DMS79 treated with DMSO at 0.1 percent for 48 hours (cell line): ENCODE measurements at regions not wholly inside any gene's neighbourhood (a gene's known extent, or its start where the extent isn't known, plus 50 kb on each side); places are given as distances from the start of the nearest gene placed in this dataset.

Experiments used
- DNase-seq: peaks from one replicate; lab custom pipeline; 2025; lab: John Stamatoyannopoulos, UW

- no peak for DNase-seq
These were observed 327.7 kb downstream of the CDC5L start for GRCh38 chr6:44715188-44715587.

GRCh38 chr6:44715925-44716324 lies 328.4 kb downstream of the CDC5L start:
- no peak for DNase-seq

GRCh38 chr6:44717431-44717830 lies 329.9 kb downstream of the CDC5L start:
- DNase-seq, result no peak

GRCh38 chr6:44721954-44722578 lies 334.6 kb downstream of the CDC5L start:
- DNase-seq, result no peak

GRCh38 chr6:44722736-44723135 lies 335.2 kb downstream of the CDC5L start:
- no peak for DNase-seq

GRCh38 chr6:44723439-44724197 lies 336.1 kb downstream of the CDC5L start:
- no peak for DNase-seq

GRCh38 chr6:44725070-44725469 lies 337.6 kb downstream of the CDC5L start:
- no peak for DNase-seq

- no peak for DNase-seq
These were observed 340.4 kb downstream of the CDC5L start for GRCh38 chr6:44727651-44728630.

GRCh38 chr6:44730771-44731391 lies 343.4 kb downstream of the CDC5L start:
- DNase-seq, result no peak

GRCh38 chr6:44731485-44732095 lies 344.1 kb downstream of the CDC5L start:
- DNase-seq, result no peak

GRCh38 chr6:44732243-44732642 lies 344.7 kb downstream of the CDC5L start:
- DNase-seq, result no peak

- peak; percentile 80 for DNase-seq
These were observed 345.6 kb downstream of the CDC5L start for GRCh38 chr6:44733126-44733525.

- DNase-seq, result peak; percentile 34
These were observed 346.4 kb downstream of the CDC5L start for GRCh38 chr6:44733868-44734267.

- no peak for DNase-seq
These were observed 347.6 kb downstream of the CDC5L start for GRCh38 chr6:44734886-44735629.

GRCh38 chr6:44735630-44735963 lies 348.1 kb downstream of the CDC5L start:
- no peak for DNase-seq

- no peak for DNase-seq
These were observed 349.8 kb downstream of the CDC5L start for GRCh38 chr6:44737341-44737740.

- no peak for DNase-seq
These were observed 350.5 kb downstream of the CDC5L start for GRCh38 chr6:44737829-44738528.

- DNase-seq, result no peak
These were observed 351.2 kb downstream of the CDC5L start for GRCh38 chr6:44738601-44739146.

GRCh38 chr6:44739181-44739580 lies 351.7 kb downstream of the CDC5L start:
- no peak for DNase-seq

- no peak for DNase-seq
These were observed 353.1 kb downstream of the CDC5L start for GRCh38 chr6:44740566-44741120.
